ENCODE measurements at regions not wholly inside any gene's neighbourhood (a gene's known extent, or its start where the extent isn't known, plus 50 kb on each side); places are given as distances from the start of the nearest gene placed in this dataset.

GRCh38 chr4:16418814-16419213 lies 192.5 kb upstream of the TAPT1 start:
- H4K20me1 ChIP-seq (ENCODE audit: insufficient read depth): no peaks in the 10 kb centered on the region
- ChIA-PET POLR2A (no interaction called here), CTCF (no interaction called here)
- H3K4me3 ChIP-seq (ENCODE audit: low read depth in 2 of 2, low read length in 1 of 2): no peak overlapping the region
- no peaks in the 10 kb centered on the region for H3K36me3 ChIP-seq (replicated peaks in 1 of 2; ENCODE audit: control insufficient read depth in 1 of 2, insufficient read depth in 2 of 2, low read length in 1 of 2)
- H2AFZ ChIP-seq (ENCODE audit: low read depth): no peak overlapping the region
- no peak for TF ChIP-seq USF1 (IDR thresholded peaks at IDR 0.05; ENCODE audit: borderline replicate concordance, low read depth)
- H3K4me1 ChIP-seq (ENCODE audit: control insufficient read depth in 1 of 2, insufficient read depth in 2 of 2, low read depth in 1 of 2, low read length in 1 of 2): no peaks in the 10 kb centered on the region
- no peak overlapping the region for H3K27ac ChIP-seq (ENCODE audit: low read depth in 2 of 2, low read length in 1 of 2)
- H3K4me2 ChIP-seq: no peak overlapping the region
- H3K79me2 ChIP-seq (ENCODE audit: insufficient read depth): no peaks in the 10 kb centered on the region
- no peaks in the 10 kb centered on the region for H3K27me3 ChIP-seq (ENCODE audit: insufficient read depth)
- no peaks in the 10 kb centered on the region for H3F3A ChIP-seq (replicated peaks; ENCODE audit: insufficient read depth)
- no peak overlapping the region for H3K9ac ChIP-seq
- no peaks in the 10 kb centered on the region for H3K9me2 ChIP-seq
- no peaks in the 10 kb centered on the region for H3K9me3 ChIP-seq
- no peak for DNase-seq

GRCh38 chr4:16417198-16417597 lies 190.9 kb upstream of the TAPT1 start:
- Histone ChIP-seq H3K9me2 (no peaks in the 10 kb centered on the region), H3K9me3 (no peaks in the 10 kb centered on the region), H3K36me3 (replicated peaks in 1 of 2; ENCODE audit: control insufficient read depth in 1 of 2, insufficient read depth in 2 of 2, low read length in 1 of 2) (no peaks in the 10 kb centered on the region), H4K20me1 (ENCODE audit: insufficient read depth) (no peaks in the 10 kb centered on the region), H3K79me2 (ENCODE audit: insufficient read depth) (no peaks in the 10 kb centered on the region), H3F3A (replicated peaks; ENCODE audit: insufficient read depth) (no peaks in the 10 kb centered on the region), H2AFZ (ENCODE audit: low read depth) (no peak overlapping the region), H3K27ac (ENCODE audit: low read depth in 2 of 2, low read length in 1 of 2) (no peak overlapping the region), H3K4me2 (no peak overlapping the region), H3K4me1 (ENCODE audit: control insufficient read depth in 1 of 2, insufficient read depth in 2 of 2, low read depth in 1 of 2, low read length in 1 of 2) (no peaks in the 10 kb centered on the region), H3K9ac (no peak overlapping the region), H3K27me3 (ENCODE audit: insufficient read depth) (no peaks in the 10 kb centered on the region), H3K4me3 (ENCODE audit: low read depth in 2 of 2, low read length in 1 of 2) (no peak overlapping the region)
- TF ChIP-seq ZBTB33 (IDR thresholded peaks at IDR 0.05; ENCODE audit: borderline replicate concordance, low read depth) (no peak), MAX (IDR thresholded peaks at IDR 0.05; ENCODE audit: low read depth) (no peak), FOSL2 (IDR thresholded peaks at IDR 0.05; ENCODE audit: borderline replicate concordance, low read depth) (no peak), RCOR1 (IDR thresholded peaks at IDR 0.05; ENCODE audit: low read length) (no peak), SMC3 (IDR thresholded peaks at IDR 0.05; ENCODE audit: low read depth, low read length) (no peak), MEF2A (IDR thresholded peaks at IDR 0.05; ENCODE audit: borderline replicate concordance, low read depth) (no peak), SIN3A (IDR thresholded peaks at IDR 0.05; ENCODE audit: borderline replicate concordance, low read depth, low read length) (no peak), TCF12 (IDR thresholded peaks at IDR 0.05) (no peak), TAF1 (IDR thresholded peaks at IDR 0.05; ENCODE audit: borderline replicate concordance, low read depth, low read length) (no peak), USF1 (IDR thresholded peaks at IDR 0.05; ENCODE audit: borderline replicate concordance, low read depth) (no peak), MXI1 (IDR thresholded peaks at IDR 0.05; ENCODE audit: low read depth, low read length) (no peak), FOXJ3 (CRISPR knock-in tag; IDR thresholded peaks at IDR 0.05) (no peak), GABPA (IDR thresholded peaks at IDR 0.05; ENCODE audit: low read depth) (no peak), RAD21 (IDR thresholded peaks at IDR 0.05; ENCODE audit: low read length) (no peak), NRF1 (IDR thresholded peaks at IDR 0.05; ENCODE audit: low read depth, low read length) (no peak), CHD2 (IDR thresholded peaks at IDR 0.05; ENCODE audit: low read length, partially characterized antibody) (no peak), JUND (IDR thresholded peaks at IDR 0.05) (no peak), ELF1 (IDR thresholded peaks at IDR 0.05) (no peak), RXRA (IDR thresholded peaks at IDR 0.05; ENCODE audit: borderline replicate concordance, low read depth) (no peak)
- WGBS (ENCODE audit: low lambda C conversion rate): 20% methylated on average over 4 of the region's 4 CpGs
- ChIA-PET CTCF (no interaction called here), POLR2A (no interaction called here)
- no peak for DNase-seq

Measured in SK-N-SH (cell line).